ENCODE measurements at regions not wholly inside any gene's neighbourhood (a gene's known extent, or its start where the extent isn't known, plus 50 kb on each side); places are given as distances from the start of the nearest gene placed in this dataset.
"Not testable (repeated sequence)": the region's sequence is repeated elsewhere in the genome, so short reads cannot be mapped to it uniquely, and the experiment has no call there.

- no peaks in the 10 kb centered on the region for H3K9me3 ChIP-seq (replicated peaks in 1 of 3)
- WGBS, 4 donors, result 67 to 80% (median 77%) methylated on average over 3 of the region's 3 CpGs
- no peak overlapping the region for H3K4me3 ChIP-seq
- TF ChIP-seq, protein P1, sequence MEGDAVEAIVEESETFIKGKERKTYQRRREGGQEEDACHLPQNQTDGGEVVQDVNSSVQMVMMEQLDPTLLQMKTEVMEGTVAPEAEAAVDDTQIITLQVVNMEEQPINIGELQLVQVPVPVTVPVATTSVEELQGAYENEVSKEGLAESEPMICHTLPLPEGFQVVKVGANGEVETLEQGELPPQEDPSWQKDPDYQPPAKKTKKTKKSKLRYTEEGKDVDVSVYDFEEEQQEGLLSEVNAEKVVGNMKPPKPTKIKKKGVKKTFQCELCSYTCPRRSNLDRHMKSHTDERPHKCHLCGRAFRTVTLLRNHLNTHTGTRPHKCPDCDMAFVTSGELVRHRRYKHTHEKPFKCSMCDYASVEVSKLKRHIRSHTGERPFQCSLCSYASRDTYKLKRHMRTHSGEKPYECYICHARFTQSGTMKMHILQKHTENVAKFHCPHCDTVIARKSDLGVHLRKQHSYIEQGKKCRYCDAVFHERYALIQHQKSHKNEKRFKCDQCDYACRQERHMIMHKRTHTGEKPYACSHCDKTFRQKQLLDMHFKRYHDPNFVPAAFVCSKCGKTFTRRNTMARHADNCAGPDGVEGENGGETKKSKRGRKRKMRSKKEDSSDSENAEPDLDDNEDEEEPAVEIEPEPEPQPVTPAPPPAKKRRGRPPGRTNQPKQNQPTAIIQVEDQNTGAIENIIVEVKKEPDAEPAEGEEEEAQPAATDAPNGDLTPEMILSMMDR (IDR thresholded peaks at IDR 0.05), result no peak
- TF ChIP-seq POLR2A (IDR thresholded peaks at IDR 0.05), result no peak
- no peaks in the 10 kb centered on the region for H3K36me3 ChIP-seq (replicated peaks in 1 of 2)
- no peak for DNase-seq
- no peaks in the 10 kb centered on the region for H3K27me3 ChIP-seq
- H3K27ac ChIP-seq, result no peak overlapping the region
- intact Hi-C loops (cut with DNase I), result no loop called here
- no peaks in the 10 kb centered on the region for H3K4me1 ChIP-seq (replicated peaks in 1 of 2)
Measured at GRCh38 chr4:114321366-114321765, 277.2 kb upstream of the UGT8 start.

DNA sequence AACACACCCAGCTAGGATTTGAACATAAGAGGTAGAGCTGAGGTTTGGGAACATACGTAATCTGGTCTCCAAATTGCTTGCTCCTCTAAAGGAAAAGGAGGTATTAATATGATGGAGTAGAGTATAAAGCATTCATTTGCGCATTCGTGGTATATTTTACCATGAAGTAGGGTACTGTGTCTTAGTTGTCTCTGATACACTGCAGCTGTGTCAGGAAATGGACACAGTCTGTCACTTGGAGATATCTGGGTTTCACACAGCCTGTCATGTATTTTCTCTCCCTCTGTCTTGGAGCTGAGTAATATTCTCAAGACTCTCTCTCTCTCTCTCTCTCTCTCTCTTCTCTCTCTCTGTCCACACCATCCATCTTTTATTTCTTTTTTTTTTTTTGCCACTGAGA, 274.8 kb upstream of the UGT8 start:
- DNase-seq, result no peak
- Histone ChIP-seq H3K4me3 (no peak overlapping the region), H3K9me3 (replicated peaks in 1 of 3) (no peaks in the 10 kb centered on the region), H3K36me3 (replicated peaks in 1 of 2) (no peaks in the 10 kb centered on the region), H3K27me3 (no peaks in the 10 kb centered on the region), H3K27ac (no peak overlapping the region), H3K4me1 (replicated peaks in 1 of 2) (no peaks in the 10 kb centered on the region)
- intact Hi-C loops (cut with DNase I), result no loop called here
- TF ChIP-seq, protein P1 (IDR thresholded peaks at IDR 0.05), result no peak
- TF ChIP-seq POLR2A (IDR thresholded peaks at IDR 0.05), result no peak
- WGBS, 4 donors, result 29 to 49% (median 30%) methylated on average over 3 of the region's 3 CpGs

DNA sequence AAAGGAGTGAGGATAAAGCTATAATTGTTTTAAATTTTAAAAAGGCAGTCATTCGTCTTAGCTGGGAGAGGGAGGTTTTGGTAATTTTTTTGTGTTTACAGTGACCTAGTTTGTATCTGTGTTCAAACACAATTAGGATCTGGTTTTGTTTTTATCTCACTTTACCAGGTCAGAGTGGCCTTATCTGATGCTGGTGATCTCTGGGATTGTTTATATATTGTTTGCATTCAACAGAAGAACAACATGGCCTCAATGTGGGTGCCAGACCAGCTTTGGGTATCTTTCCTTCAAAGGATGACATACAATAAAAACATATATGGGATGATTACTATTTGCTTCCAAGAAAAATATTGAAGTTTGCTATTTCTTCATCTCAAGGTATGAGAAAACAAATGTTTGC, 272.2 kb upstream of the UGT8 start:
- intact Hi-C loops (cut with DNase I), result no loop called here
- Histone ChIP-seq H3K9me3 (replicated peaks in 1 of 3) (no peaks in the 10 kb centered on the region), H3K27ac (no peak overlapping the region), H3K27me3 (no peaks in the 10 kb centered on the region), H3K4me1 (replicated peaks in 1 of 2) (no peaks in the 10 kb centered on the region), H3K36me3 (replicated peaks in 1 of 2) (no peaks in the 10 kb centered on the region), H3K4me3 (no peak overlapping the region)
- no peak for DNase-seq
- TF ChIP-seq POLR2A (IDR thresholded peaks at IDR 0.05), result no peak
- TF ChIP-seq, protein P1 (IDR thresholded peaks at IDR 0.05), result no peak
- WGBS, 4 donors, result 33 to 67% (median 42%) methylated on average over 1 of the region's 1 CpG

- no peak for DNase-seq
- intact Hi-C loops (cut with DNase I), result no loop called here
- Histone ChIP-seq H3K36me3 (replicated peaks in 1 of 2) (no peaks in the 10 kb centered on the region), H3K27ac (no peak overlapping the region), H3K9me3 (replicated peaks in 1 of 3) (no peaks in the 10 kb centered on the region), H3K4me1 (replicated peaks in 1 of 2) (no peaks in the 10 kb centered on the region), H3K4me3 (no peak overlapping the region), H3K27me3 (no peaks in the 10 kb centered on the region)
- TF ChIP-seq, protein P1 (IDR thresholded peaks at IDR 0.05), result no peak
- TF ChIP-seq POLR2A (IDR thresholded peaks at IDR 0.05), result no peak
- WGBS, 4 donors, result 83 to 94% (median 92%) methylated on average over 1 of the region's 1 CpG
Measured at GRCh38 chr4:114332119-114332518, 266.5 kb upstream of the UGT8 start.

DNA sequence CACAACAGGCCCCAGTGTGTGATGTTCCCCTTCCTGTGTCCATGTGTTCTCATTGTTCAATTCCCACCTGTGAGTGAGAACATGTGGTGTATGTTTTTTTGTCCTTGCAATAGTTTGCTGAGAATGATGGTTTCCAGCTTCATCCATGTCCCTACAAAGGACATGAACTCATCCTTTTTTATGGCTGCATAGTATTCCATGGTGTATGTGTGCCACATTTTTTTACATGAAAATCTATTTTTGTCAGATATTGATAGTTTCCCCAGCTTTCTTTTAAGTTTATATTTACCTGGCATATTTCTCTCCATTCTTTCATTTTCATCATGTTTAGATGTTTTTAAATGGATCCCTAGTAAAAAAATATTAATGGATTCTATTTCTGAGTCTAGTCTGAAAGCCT, 264.2 kb upstream of the UGT8 start:
- H3K36me3 ChIP-seq (replicated peaks in 1 of 2); DNase-seq; intact Hi-C loops (cut with DNase I); H3K4me3 ChIP-seq; H3K9me3 ChIP-seq (replicated peaks in 1 of 3); H3K27me3 ChIP-seq; H3K4me1 ChIP-seq (replicated peaks in 1 of 2); H3K27ac ChIP-seq: not testable (repeated sequence)

Measured in adrenal gland (tissue), 9 donors.